GM19324 (cell line): ENCODE measurements at regions not wholly inside any gene's neighbourhood (a gene's known extent, or its start where the extent isn't known, plus 50 kb on each side); places are given as distances from the start of the nearest gene placed in this dataset.

Source experiments
- ATAC-seq: cut with Tn5 transposase; IDR thresholded peaks from one replicate; pipeline ENCODE4 v1.9.1; 2021; ENCODE audit warnings: mild to moderate bottlenecking, moderate library complexity; ENCODE audit not compliant: unreplicated experiment, low FRiP score

- ATAC-seq: no peak
Measured at GRCh38 chr7:19242246-19242645, 97.0 kb upstream of the FERD3L start.

- no peak for ATAC-seq
Measured at GRCh38 chr7:19239951-19240350, 94.7 kb upstream of the FERD3L start.

GRCh38 chr7:19235680-19236079 lies 90.5 kb upstream of the FERD3L start:
- no peak for ATAC-seq

GRCh38 chr7:19224951-19225350 lies 79.7 kb upstream of the FERD3L start:
- ATAC-seq: no peak

- ATAC-seq: no peak
Measured at GRCh38 chr7:19215412-19215811, 70.2 kb upstream of the FERD3L start.

GRCh38 chr7:19213746-19214145 lies 68.5 kb upstream of the FERD3L start:
- ATAC-seq: no peak

GRCh38 chr7:19210893-19211413 lies 65.7 kb upstream of the FERD3L start:
- no peak for ATAC-seq

GRCh38 chr7:19209166-19209696 lies 64.0 kb upstream of the FERD3L start:
- no peak for ATAC-seq

- no peak for ATAC-seq
Measured at GRCh38 chr7:19206721-19207120, 61.5 kb upstream of the FERD3L start.

GRCh38 chr7:19203686-19204085 lies 58.5 kb upstream of the FERD3L start:
- ATAC-seq: no peak

- ATAC-seq: no peak
Measured at GRCh38 chr7:19202599-19202998, 57.4 kb upstream of the FERD3L start.
